Vagina (tissue), 2 donors: ENCODE measurements at regions not wholly inside any gene's neighbourhood (a gene's known extent, or its start where the extent isn't known, plus 50 kb on each side); places are given as distances from the start of the nearest gene placed in this dataset.
"Not testable (repeated sequence)": the region's sequence is repeated elsewhere in the genome, so short reads cannot be mapped to it uniquely, and the experiment has no call there.

Source experiments
- DNase-seq, 2 donors: peaks; one replicate each; pipeline ENCODE4 v3.0.0-alpha.2; 2017; ENCODE audit errors: extremely low spot score in 2 of 2
- H3K27ac ChIP-seq: fragments of 200-600 bp; sonication (generic); one replicate; pipeline ENCODE4 v1.5.1; 2019
- H3K27me3 ChIP-seq: fragments of 200-600 bp; sonication (generic); one replicate; pipeline ENCODE4 v1.5.1; 2019
- H3K36me3 ChIP-seq, 2 donors: fragments of 200-600 bp; sonication (generic); one replicate each; pipeline ENCODE4 v1.5.1; 2017 to 2019
- H3K4me1 ChIP-seq: fragments of 200-600 bp; sonication (generic); one replicate; pipeline ENCODE4 v1.5.1; 2019
- H3K4me3 ChIP-seq, 2 donors: fragments of 200-600 bp; sonication (generic); 1 replicate in 1 of 2; 2 replicates in 1 of 2; pipeline ENCODE4 v1.5.1; 2016 to 2019
- H3K9me3 ChIP-seq: fragments of 200-600 bp; sonication (generic); one replicate; pipeline ENCODE4 v1.5.1; 2019
- POLR2A ChIP-seq, 2 donors: fragments of 450-650 bp; IDR thresholded peaks; one replicate each; pipeline ENCODE4 v1.6.1; 2017; ENCODE audit warnings: antibody characterized with exemption in 2 of 2, mild to moderate bottlenecking in 2 of 2, moderate library complexity in 2 of 2
- POLR2AphosphoS5 ChIP-seq, 2 donors: sonication (generic); formaldehyde crosslinking; IDR thresholded peaks; one replicate each; pipeline ENCODE4 v1.9.0; 2017; ENCODE audit warnings: antibody characterized with exemption in 2 of 2, mild to moderate bottlenecking in 2 of 2, low read depth in 1 of 2; ENCODE audit not compliant: insufficient read depth in 1 of 2
- intact Hi-C: fragments of 100-400 bp; cut with DNase I; formaldehyde crosslinking; loops from one replicate; pipeline ENCODE4 v1.15.1; 2023
- TF ChIP-seq, protein P1 (sequence below), 3 experiments: fragments of 450-650 bp in 2 of 3; fragments of 200-600 bp in 1 of 3; sonication (generic) in 1 of 3; IDR thresholded peaks; one replicate each; pipeline ENCODE4 v1.5.1; 2017 to 2019; ENCODE audit warnings: antibody characterized with exemption in 3 of 3, mild to moderate bottlenecking in 2 of 3, moderate library complexity in 2 of 3

DNA sequence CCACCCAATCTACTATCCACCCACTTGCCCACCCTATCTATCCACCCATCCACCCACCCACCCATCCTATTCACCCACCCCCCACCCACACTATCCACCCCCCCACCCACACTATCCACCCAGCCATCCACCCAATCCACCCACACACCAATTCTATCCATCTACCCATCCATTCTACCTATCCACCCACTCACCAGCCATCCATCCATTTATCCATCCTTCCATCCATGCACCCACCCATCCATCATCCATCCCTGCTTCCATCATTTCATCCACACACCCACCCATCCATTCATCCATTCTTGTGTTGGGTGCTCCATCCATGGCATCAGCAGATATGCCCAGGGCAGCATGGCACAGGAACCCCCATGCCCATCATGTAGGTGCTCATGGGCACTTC is 1206.6 kb downstream of the BRD1 start:
- Histone ChIP-seq H3K4me1 (no peaks in the 10 kb centered on the region), H3K36me3 (no peaks in the 10 kb centered on the region), H3K27me3 (no peaks in the 10 kb centered on the region), H3K27ac (no peak overlapping the region), H3K9me3 (no peaks in the 10 kb centered on the region), H3K4me3 (no peak overlapping the region)
- intact Hi-C loops: no loop called here
- DNase-seq: no peak
- TF ChIP-seq, protein P1, sequence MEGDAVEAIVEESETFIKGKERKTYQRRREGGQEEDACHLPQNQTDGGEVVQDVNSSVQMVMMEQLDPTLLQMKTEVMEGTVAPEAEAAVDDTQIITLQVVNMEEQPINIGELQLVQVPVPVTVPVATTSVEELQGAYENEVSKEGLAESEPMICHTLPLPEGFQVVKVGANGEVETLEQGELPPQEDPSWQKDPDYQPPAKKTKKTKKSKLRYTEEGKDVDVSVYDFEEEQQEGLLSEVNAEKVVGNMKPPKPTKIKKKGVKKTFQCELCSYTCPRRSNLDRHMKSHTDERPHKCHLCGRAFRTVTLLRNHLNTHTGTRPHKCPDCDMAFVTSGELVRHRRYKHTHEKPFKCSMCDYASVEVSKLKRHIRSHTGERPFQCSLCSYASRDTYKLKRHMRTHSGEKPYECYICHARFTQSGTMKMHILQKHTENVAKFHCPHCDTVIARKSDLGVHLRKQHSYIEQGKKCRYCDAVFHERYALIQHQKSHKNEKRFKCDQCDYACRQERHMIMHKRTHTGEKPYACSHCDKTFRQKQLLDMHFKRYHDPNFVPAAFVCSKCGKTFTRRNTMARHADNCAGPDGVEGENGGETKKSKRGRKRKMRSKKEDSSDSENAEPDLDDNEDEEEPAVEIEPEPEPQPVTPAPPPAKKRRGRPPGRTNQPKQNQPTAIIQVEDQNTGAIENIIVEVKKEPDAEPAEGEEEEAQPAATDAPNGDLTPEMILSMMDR (IDR thresholded peaks at IDR 0.05): no peak
- TF ChIP-seq POLR2AphosphoS5 (IDR thresholded peaks at IDR 0.05; ENCODE audit: insufficient read depth in 1 of 2, low read depth in 1 of 2) (no peak), POLR2A (IDR thresholded peaks at IDR 0.05) (no peak)

DNA sequence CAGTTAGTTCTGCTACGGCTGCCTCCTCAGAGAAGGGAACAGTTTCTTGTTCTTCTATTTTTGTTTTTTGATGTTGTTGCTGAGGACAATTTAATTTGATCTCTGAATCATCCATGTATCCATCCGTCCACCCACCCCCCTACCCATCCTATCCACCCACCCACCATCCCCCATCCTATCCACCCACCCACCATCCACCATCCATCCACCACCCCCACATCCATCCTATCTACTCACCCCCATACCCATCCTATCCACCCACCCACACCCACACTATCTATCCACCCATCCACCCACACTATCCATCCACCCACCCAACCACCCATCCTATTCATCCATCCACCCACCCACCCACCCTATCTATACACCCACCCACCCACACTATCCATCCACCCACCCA is 1207.2 kb downstream of the BRD1 start:
- H3K4me1 ChIP-seq, intact Hi-C loops, H3K27me3 ChIP-seq, DNase-seq, H3K9me3 ChIP-seq, H3K4me3 ChIP-seq, H3K36me3 ChIP-seq, H3K27ac ChIP-seq: not testable (repeated sequence)

DNA sequence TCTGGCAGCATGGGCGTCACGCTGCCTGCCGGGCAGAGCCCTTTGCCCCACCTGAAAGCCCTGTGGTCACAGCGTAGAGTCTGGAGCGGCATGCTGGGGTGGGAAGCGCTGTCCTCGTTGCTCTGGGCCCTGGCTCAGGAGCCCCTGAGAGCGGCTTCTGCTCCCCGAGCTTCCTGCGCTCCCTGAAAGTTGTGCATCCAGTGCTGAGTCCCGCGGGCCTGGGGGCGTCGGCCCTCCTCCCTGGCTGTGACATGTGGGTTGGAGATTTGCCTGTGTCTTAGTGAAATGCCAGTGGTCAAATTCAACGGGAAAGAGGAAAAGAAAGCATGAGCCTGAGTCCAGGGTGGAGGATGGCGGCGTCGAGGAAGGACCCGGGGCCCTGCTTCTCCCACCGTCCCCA is 1208.0 kb downstream of the BRD1 start:
- DNase-seq: no peak
- Histone ChIP-seq H3K9me3 (no peaks in the 10 kb centered on the region), H3K4me3 (no peak overlapping the region), H3K27me3 (no peaks in the 10 kb centered on the region), H3K4me1 (no peaks in the 10 kb centered on the region), H3K27ac (no peak overlapping the region), H3K36me3 (no peaks in the 10 kb centered on the region)
- TF ChIP-seq, protein P1 (IDR thresholded peaks at IDR 0.05): no peak
- TF ChIP-seq POLR2A (IDR thresholded peaks at IDR 0.05) (no peak), POLR2AphosphoS5 (IDR thresholded peaks at IDR 0.05; ENCODE audit: insufficient read depth in 1 of 2, low read depth in 1 of 2) (no peak)
- intact Hi-C loops: no loop called here

DNA sequence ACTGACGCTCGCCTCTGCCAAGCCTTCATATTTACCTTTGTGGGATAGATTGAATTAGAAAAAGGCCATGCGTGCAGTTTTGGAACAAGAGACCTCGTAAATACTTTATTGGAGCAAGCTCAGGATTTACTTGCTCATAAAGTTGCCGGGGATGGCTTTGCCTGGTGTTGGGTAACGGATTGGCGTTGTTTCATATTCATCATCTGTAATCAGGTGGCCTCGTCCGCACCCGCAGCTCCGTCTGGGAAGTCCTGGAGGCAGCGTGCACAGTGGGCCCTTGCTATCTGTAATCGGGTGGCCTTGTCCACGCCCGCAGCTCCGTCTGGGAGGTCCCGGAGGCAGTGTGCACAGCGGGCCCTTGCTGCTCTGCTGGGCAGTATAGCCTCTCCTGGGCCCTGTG is 1209.3 kb downstream of the BRD1 start:
- DNase-seq: no peak
- intact Hi-C loops: no loop called here

DNA sequence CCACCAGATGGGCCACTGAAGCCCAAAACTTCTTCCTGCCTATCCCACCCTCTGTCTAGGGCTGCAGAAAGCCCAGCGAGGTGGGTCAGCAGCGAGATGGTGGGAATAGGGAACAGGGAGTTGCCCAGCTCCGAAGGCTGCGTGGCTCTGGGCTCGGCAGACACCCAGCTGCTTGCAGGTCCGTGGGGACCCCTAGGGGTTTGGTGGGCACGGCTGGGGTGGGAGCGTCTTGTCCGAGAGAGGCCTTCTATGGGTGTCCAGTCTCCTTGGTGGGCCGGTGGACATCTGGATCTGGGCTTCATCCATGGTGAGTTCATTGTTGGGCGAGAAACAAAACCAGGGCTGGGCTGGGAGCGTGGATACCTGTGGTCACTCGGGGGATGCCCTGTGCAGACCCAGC is 1211.0 kb downstream of the BRD1 start:
- H3K9me3 ChIP-seq: no peaks in the 10 kb centered on the region
- H3K4me1 ChIP-seq: no peaks in the 10 kb centered on the region
- H3K4me3 ChIP-seq: no peak overlapping the region
- H3K27ac ChIP-seq: no peak overlapping the region
- H3K27me3 ChIP-seq: no peaks in the 10 kb centered on the region
- H3K36me3 ChIP-seq: no peaks in the 10 kb centered on the region
- TF ChIP-seq POLR2A (IDR thresholded peaks at IDR 0.05) (no peak), POLR2AphosphoS5 (IDR thresholded peaks at IDR 0.05; ENCODE audit: insufficient read depth in 1 of 2, low read depth in 1 of 2) (no peak)
- TF ChIP-seq, protein P1 (IDR thresholded peaks at IDR 0.05): no peak
- DNase-seq: no peak
- intact Hi-C loops: no loop called here

More for the DNA sequence above, 1209.3 kb downstream of the BRD1 start:
- Histone ChIP-seq H3K36me3 (no peaks in the 10 kb centered on the region), H3K9me3 (no peaks in the 10 kb centered on the region), H3K4me3 (no peak overlapping the region), H3K4me1 (no peaks in the 10 kb centered on the region), H3K27ac (no peak overlapping the region), H3K27me3 (no peaks in the 10 kb centered on the region)
- TF ChIP-seq, protein P1 (IDR thresholded peaks at IDR 0.05): no peak
- TF ChIP-seq POLR2AphosphoS5 (IDR thresholded peaks at IDR 0.05; ENCODE audit: insufficient read depth in 1 of 2, low read depth in 1 of 2) (no peak), POLR2A (IDR thresholded peaks at IDR 0.05) (no peak)
